ENCODE measurements at regions not wholly inside any gene's neighbourhood (a gene's known extent, or its start where the extent isn't known, plus 50 kb on each side); places are given as distances from the start of the nearest gene placed in this dataset.

- H3K36me3 ChIP-seq (ENCODE audit: control insufficient read depth, insufficient read depth, low read length) = no peaks in the 10 kb centered on the region
Observed at GRCh38 chr2:153079315-153079714, 360.9 kb downstream of the ARL6IP6 start.

GRCh38 chr2:153077311-153077710 is 358.9 kb downstream of the ARL6IP6 start:
- DNase-seq (ENCODE audit: low read depth) = no peak
- Histone ChIP-seq H3K36me3 (ENCODE audit: control insufficient read depth, insufficient read depth, low read length) (no peaks in the 10 kb centered on the region), H3K27me3 (ENCODE audit: control insufficient read depth, insufficient read depth, low read length) (no peaks in the 10 kb centered on the region), H3K4me3 (ENCODE audit: low read depth, low read length) (no peak overlapping the region)
- TF ChIP-seq CTCF (IDR thresholded peaks at IDR 0.05; ENCODE audit: insufficient read depth, low read length, poor library complexity, severe bottlenecking) = no peak

More at GRCh38 chr2:153079315-153079714, 360.9 kb downstream of the ARL6IP6 start:
- TF ChIP-seq CTCF (IDR thresholded peaks at IDR 0.05; ENCODE audit: insufficient read depth, low read length, poor library complexity, severe bottlenecking) = no peak
- no peak for DNase-seq (ENCODE audit: low read depth)
- Histone ChIP-seq H3K27me3 (ENCODE audit: control insufficient read depth, insufficient read depth, low read length) (no peaks in the 10 kb centered on the region), H3K4me3 (ENCODE audit: low read depth, low read length) (no peak overlapping the region)

- Histone ChIP-seq H3K27me3 (ENCODE audit: control insufficient read depth, insufficient read depth, low read length) (no peaks in the 10 kb centered on the region), H3K36me3 (ENCODE audit: control insufficient read depth, insufficient read depth, low read length) (no peaks in the 10 kb centered on the region), H3K4me3 (ENCODE audit: low read depth, low read length) (no peak overlapping the region)
- no peak for DNase-seq (ENCODE audit: low read depth)
- no peak for TF ChIP-seq CTCF (IDR thresholded peaks at IDR 0.05; ENCODE audit: insufficient read depth, low read length, poor library complexity, severe bottlenecking)
Observed at GRCh38 chr2:153074207-153074606, 355.8 kb downstream of the ARL6IP6 start.

GRCh38 chr2:153072813-153073212 is 354.4 kb downstream of the ARL6IP6 start:
- TF ChIP-seq CTCF (IDR thresholded peaks at IDR 0.05; ENCODE audit: insufficient read depth, low read length, poor library complexity, severe bottlenecking) = no peak
- H3K36me3 ChIP-seq (ENCODE audit: control insufficient read depth, insufficient read depth, low read length) = no peaks in the 10 kb centered on the region
- no peaks in the 10 kb centered on the region for H3K27me3 ChIP-seq (ENCODE audit: control insufficient read depth, insufficient read depth, low read length)
- no peak for DNase-seq (ENCODE audit: low read depth)
- no peak overlapping the region for H3K4me3 ChIP-seq (ENCODE audit: low read depth, low read length)

- TF ChIP-seq CTCF (IDR thresholded peaks at IDR 0.05; ENCODE audit: insufficient read depth, low read length, poor library complexity, severe bottlenecking) = no peak
- H3K27me3 ChIP-seq (ENCODE audit: control insufficient read depth, insufficient read depth, low read length) = no peaks in the 10 kb centered on the region
- no peak overlapping the region for H3K4me3 ChIP-seq (ENCODE audit: low read depth, low read length)
- no peak for DNase-seq (ENCODE audit: low read depth)
- no peaks in the 10 kb centered on the region for H3K36me3 ChIP-seq (ENCODE audit: control insufficient read depth, insufficient read depth, low read length)
Observed at GRCh38 chr2:153072077-153072476, 353.7 kb downstream of the ARL6IP6 start.

GRCh38 chr2:153071090-153071489 is 352.7 kb downstream of the ARL6IP6 start:
- no peak for TF ChIP-seq CTCF (IDR thresholded peaks at IDR 0.05; ENCODE audit: insufficient read depth, low read length, poor library complexity, severe bottlenecking)

More at GRCh38 chr2:153071090-153071489, 352.7 kb downstream of the ARL6IP6 start:
- DNase-seq (ENCODE audit: low read depth) = no peak
- H3K4me3 ChIP-seq (ENCODE audit: low read depth, low read length) = no peak overlapping the region
- H3K27me3 ChIP-seq (ENCODE audit: control insufficient read depth, insufficient read depth, low read length) = no peaks in the 10 kb centered on the region
- no peaks in the 10 kb centered on the region for H3K36me3 ChIP-seq (ENCODE audit: control insufficient read depth, insufficient read depth, low read length)

Data from kidney epithelial cell (primary cell).